ENCODE measurements at regions not wholly inside any gene's neighbourhood (a gene's known extent, or its start where the extent isn't known, plus 50 kb on each side); places are given as distances from the start of the nearest gene placed in this dataset.

DNA sequence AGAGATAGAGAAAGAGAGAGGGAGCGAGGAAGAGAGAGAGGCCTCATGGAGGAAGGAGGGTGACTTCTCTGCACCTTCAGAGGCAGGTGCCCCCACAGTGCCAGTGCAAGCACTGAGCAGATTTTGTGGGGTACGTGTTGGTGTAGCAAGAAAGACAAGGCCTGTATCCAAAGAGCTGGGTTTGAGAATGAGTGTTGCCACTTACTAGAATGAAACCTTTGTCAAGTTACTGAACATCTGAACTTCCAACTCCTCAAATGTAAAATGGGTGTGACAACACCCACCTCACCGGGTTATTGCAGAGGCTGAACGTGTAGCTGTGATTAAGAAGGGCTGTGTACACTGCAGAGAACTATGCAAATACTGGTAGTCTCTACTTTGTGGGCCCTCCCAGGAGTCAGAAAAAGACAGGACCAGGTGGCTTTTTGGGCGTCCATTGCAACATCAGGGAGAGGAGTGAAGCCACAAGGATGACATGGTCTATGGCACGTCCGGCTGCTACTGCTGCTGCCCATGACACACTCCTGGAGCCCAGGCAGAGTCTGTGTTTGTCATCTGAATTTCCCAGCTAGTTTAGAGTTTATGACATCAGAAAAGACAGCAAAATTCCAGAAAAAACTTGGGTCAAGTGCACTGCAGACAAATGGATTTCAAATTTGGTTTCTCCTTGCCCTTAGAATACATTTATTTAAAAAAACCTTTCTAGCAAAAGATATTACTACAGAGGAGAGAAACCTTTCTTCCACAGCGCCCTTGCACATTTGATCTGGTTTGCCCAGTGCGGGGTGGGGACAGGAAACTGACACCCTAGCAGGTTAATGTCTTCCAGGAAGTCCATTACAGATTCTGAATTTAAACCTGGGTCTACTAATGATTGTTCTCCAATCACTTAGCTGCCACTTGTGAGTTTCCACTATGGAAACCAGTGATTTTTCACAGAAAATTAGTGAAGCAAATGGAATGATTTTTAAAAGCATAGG lies 54.0 kb upstream of the ATP12A start:
- no peak for DNase-seq
- Mint-ChIP-seq H3K4me3 (no peak overlapping the region), H3K9me3 (no peaks in the 10 kb centered on the region), H3K27me3 (no peaks in the 10 kb centered on the region), H3K4me1 (ENCODE audit: low read depth) (peaks cover 35% of the 10 kb centered on the region), H3K27ac (peak overlapping the region; percentile 75), H3K36me3 (ENCODE audit: low read depth) (no peaks in the 10 kb centered on the region)

- no peak for DNase-seq
- no peak overlapping the region for H3K4me3 Mint-ChIP-seq
- no peaks in the 10 kb centered on the region for H3K36me3 Mint-ChIP-seq (ENCODE audit: low read depth)
- no peaks in the 10 kb centered on the region for H3K27me3 Mint-ChIP-seq
- H3K9me3 Mint-ChIP-seq, result no peaks in the 10 kb centered on the region
- peaks cover 37% of the 10 kb centered on the region for H3K4me1 Mint-ChIP-seq (ENCODE audit: low read depth)
- no peak overlapping the region for H3K27ac Mint-ChIP-seq
Observed at GRCh38 chr13:24627090-24627714, 53.0 kb upstream of the ATP12A start.

DNA sequence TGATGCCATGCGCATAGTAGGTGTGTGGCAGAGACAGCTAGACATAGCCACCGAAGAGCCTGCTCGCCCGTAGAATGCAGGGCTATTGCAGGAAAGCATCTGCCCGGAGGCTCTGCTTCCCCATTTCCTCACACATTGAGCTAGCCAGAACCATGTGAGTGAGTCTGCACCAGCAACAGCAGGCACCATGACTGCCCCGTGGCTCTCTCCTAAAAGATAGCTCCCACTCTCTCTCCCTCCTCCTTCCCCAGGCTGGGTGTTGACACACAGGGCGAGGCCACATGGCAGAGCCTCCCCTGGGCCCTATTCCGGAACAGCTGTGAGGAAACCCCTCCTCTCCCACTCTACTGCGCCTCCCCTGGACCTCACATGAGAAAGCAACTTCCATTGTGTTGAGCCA lies 52.3 kb upstream of the ATP12A start:
- H3K4me3 Mint-ChIP-seq, result no peak overlapping the region
- H3K36me3 Mint-ChIP-seq (ENCODE audit: low read depth), result no peaks in the 10 kb centered on the region
- no peaks in the 10 kb centered on the region for H3K27me3 Mint-ChIP-seq
- peaks cover 37% of the 10 kb centered on the region for H3K4me1 Mint-ChIP-seq (ENCODE audit: low read depth)
- H3K27ac Mint-ChIP-seq, result no peak overlapping the region
- H3K9me3 Mint-ChIP-seq, result no peaks in the 10 kb centered on the region
- DNase-seq, result no peak

DNA sequence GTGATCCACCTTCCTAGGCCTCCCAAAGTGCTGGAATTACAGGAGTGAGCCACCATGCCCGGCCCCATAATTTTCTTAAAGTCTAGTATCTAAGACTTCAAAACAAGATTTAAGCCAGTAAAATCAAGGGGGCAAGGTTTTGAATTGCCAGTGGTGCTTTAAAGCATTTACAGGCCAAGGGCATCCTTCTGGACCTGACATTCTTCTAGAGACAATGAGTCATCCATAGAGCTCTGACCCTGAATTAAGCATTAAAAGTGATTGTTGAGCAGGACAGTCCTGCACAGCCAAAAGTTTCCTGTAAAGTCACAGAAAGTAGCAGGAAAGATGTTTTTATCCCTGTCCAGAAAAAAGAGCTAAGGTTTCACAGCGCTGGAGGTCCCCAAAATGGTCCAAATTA lies 50.9 kb upstream of the ATP12A start:
- Mint-ChIP-seq H3K9me3 (no peaks in the 10 kb centered on the region), H3K27me3 (no peaks in the 10 kb centered on the region), H3K27ac (no peak overlapping the region), H3K4me1 (ENCODE audit: low read depth) (peaks cover 34% of the 10 kb centered on the region), H3K4me3 (no peak overlapping the region), H3K36me3 (ENCODE audit: low read depth) (no peaks in the 10 kb centered on the region)
- no peak for DNase-seq

GRCh38 chr13:24630121-24630520 lies 50.1 kb upstream of the ATP12A start:
- H3K27ac Mint-ChIP-seq, result no peak overlapping the region
- no peak for DNase-seq
- no peaks in the 10 kb centered on the region for H3K9me3 Mint-ChIP-seq
- H3K27me3 Mint-ChIP-seq, result no peaks in the 10 kb centered on the region
- peaks cover 26% of the 10 kb centered on the region for H3K4me1 Mint-ChIP-seq (ENCODE audit: low read depth)
- no peaks in the 10 kb centered on the region for H3K36me3 Mint-ChIP-seq (ENCODE audit: low read depth)
- no peak overlapping the region for H3K4me3 Mint-ChIP-seq
